B cell (primary cell): ENCODE measurements at regions not wholly inside any gene's neighbourhood (a gene's known extent, or its start where the extent isn't known, plus 50 kb on each side); places are given as distances from the start of the nearest gene placed in this dataset.

Experiments
- ATAC-seq: fragments of 200-7000 bp; cut with Tn5 transposase; one replicate; pipeline ENCODE4 v1.10.0; 2021; ENCODE audit warnings: low read depth, mild to moderate bottlenecking, moderate number of reproducible peaks, moderate library complexity
- CTCF ChIA-PET: fragments of 350-600 bp; sonication (Branson Sonifier 250); formaldehyde crosslinking; loops from one replicate; lab custom pipeline; 2021; ENCODE audit warnings: antibody characterized with exemption, inconsistent platforms; lab: Charles Lee
- POLR2A ChIA-PET: fragments of 350-600 bp; sonication (Branson Sonifier 250); formaldehyde crosslinking; loops from one replicate; lab custom pipeline; 2021; ENCODE audit warnings: antibody characterized with exemption; lab: Charles Lee
- DNase-seq: peaks from one replicate; pipeline ENCODE4 v3.0.0; 2013
- H2AFZ ChIP-seq: 2 replicates; pipeline ENCODE4 v1.6.1; 2012; ENCODE audit warnings: mild to moderate bottlenecking, low read depth, low read length; ENCODE audit not compliant: insufficient read depth, poor library complexity, severe bottlenecking
- H3K27ac ChIP-seq, 2 donors: 1 replicate in 1 of 2; 2 replicates in 1 of 2; pipeline ENCODE4 v1.5.1; 2012 to 2013; ENCODE audit warnings: low read length in 2 of 2, mild to moderate bottlenecking in 2 of 2, moderate library complexity in 1 of 2
- H3K27me3 ChIP-seq, 4 experiments: fragments of 200-600 bp in 1 of 4; sonication (generic) in 1 of 4; replicated peaks in 1 of 4; 1 replicate in 2 of 4; 2 replicates in 2 of 4; pipeline versions ENCODE4 v1.6.1 to v1.7.0; 2013 to 2016; ENCODE audit warnings: low read length in 3 of 4, mild to moderate bottlenecking in 2 of 4, mixed read lengths in 1 of 4, moderate library complexity in 1 of 4; ENCODE audit not compliant: insufficient read depth in 4 of 4, control insufficient read depth in 3 of 4; ENCODE audit errors: control extremely low read depth in 1 of 4
- H3K36me3 ChIP-seq, 2 experiments: replicated peaks in 1 of 2; 1 replicate in 1 of 2; 2 replicates in 1 of 2; pipeline versions ENCODE4 v1.6.1 to v1.7.1; 2013; ENCODE audit warnings: low read length in 1 of 2; ENCODE audit not compliant: insufficient read depth in 2 of 2, control insufficient read depth in 1 of 2; ENCODE audit errors: control extremely low read depth in 1 of 2, extremely low read depth in 1 of 2
- H3K4me1 ChIP-seq, 2 donors: fragments of 200-600 bp in 1 of 2; sonication (generic) in 1 of 2; 1 replicate in 1 of 2; 2 replicates in 1 of 2; pipeline versions ENCODE4 v1.5.1 to v1.6.1; 2013 to 2017; ENCODE audit warnings: low read length in 2 of 2; ENCODE audit not compliant: control insufficient read depth in 2 of 2, insufficient read depth in 2 of 2
- H3K4me2 ChIP-seq: replicated peaks from 2 replicates; pipeline ENCODE3; 2012; ENCODE audit warnings: mild to moderate bottlenecking, low read depth, low read length; ENCODE audit not compliant: poor library complexity, severe bottlenecking
- H3K4me3 ChIP-seq, 5 experiments: fragments of 200-600 bp in 1 of 5; sonication (generic) in 1 of 5; 1 replicate in 3 of 5; 2 replicates in 2 of 5; pipeline versions ENCODE4 v1.5.1 to v1.7.0; 2011 to 2016; ENCODE audit warnings: low read length in 4 of 5, mild to moderate bottlenecking in 4 of 5, low read depth in 2 of 5, control low read depth in 1 of 5, moderate library complexity in 1 of 5; ENCODE audit not compliant: insufficient read depth in 1 of 5; ENCODE audit errors: control extremely low read depth in 1 of 5, extremely low read depth in 1 of 5
- H3K79me2 ChIP-seq: fragments of 200-600 bp; sonication (generic); one replicate; pipeline ENCODE4 v1.6.0; 2016; ENCODE audit warnings: low read length; ENCODE audit not compliant: control insufficient read depth, insufficient read depth
- H3K9ac ChIP-seq: fragments of 200-600 bp; sonication (generic); 2 replicates; pipeline ENCODE4 v1.6.1; 2017; ENCODE audit warnings: mild to moderate bottlenecking, low read length, moderate library complexity
- H3K9me3 ChIP-seq, 3 donors: one replicate each; pipeline versions ENCODE4 v1.6.1 to v1.7.1; 2013; ENCODE audit warnings: low read length in 2 of 3; ENCODE audit not compliant: control insufficient read depth in 2 of 3, insufficient read depth in 1 of 3; ENCODE audit errors: control extremely low read depth in 1 of 3
- H4K20me1 ChIP-seq: 2 replicates; pipeline ENCODE4 v1.6.0; 2012; ENCODE audit warnings: mild to moderate bottlenecking, low read length; ENCODE audit not compliant: insufficient read depth, control insufficient read depth, poor library complexity, severe bottlenecking
- H3K27ac Mint-ChIP-seq: one replicate; pipeline ENCODE4 v1.8.0; 2021; ENCODE audit warnings: mixed read lengths
- H3K27me3 Mint-ChIP-seq: one replicate; pipeline ENCODE4 v1.8.0; 2021; ENCODE audit warnings: mixed read lengths
- H3K4me1 Mint-ChIP-seq: one replicate; pipeline ENCODE4 v1.8.0; 2021; ENCODE audit warnings: mixed read lengths
- H3K4me3 Mint-ChIP-seq: one replicate; pipeline ENCODE4 v1.8.0; 2021; ENCODE audit warnings: mixed read lengths
- H3K9me3 Mint-ChIP-seq: one replicate; pipeline ENCODE4 v1.8.0; 2022; ENCODE audit warnings: mixed read lengths; ENCODE audit not compliant: insufficient read depth
- CTCF ChIP-seq: fragments of 200-600 bp; IDR thresholded peaks from one replicate; pipeline ENCODE4 v1.8.0; 2022; ENCODE audit warnings: antibody characterized with exemption, mild to moderate bottlenecking
- EZH2 ChIP-seq: IDR thresholded peaks from 2 replicates; pipeline ENCODE4 v1.6.1; 2012; ENCODE audit warnings: borderline replicate concordance, low read depth, mild to moderate bottlenecking, moderate library complexity, low read length; ENCODE audit not compliant: insufficient read depth, poor library complexity, severe bottlenecking
- WGBS: methylation state at CpG from one replicate; pipeline ENCODE4 v1.1.5; 2013; ENCODE audit warnings: missing lambda C conversion rate; ENCODE audit not compliant: insufficient coverage; 5-methylcytosine and 5-hydroxymethylcytosine counted together
- intact Hi-C: fragments of 100-400 bp; cut with micrococcal nuclease; formaldehyde crosslinking; loops from one replicate; pipeline ENCODE4 v1.10.0; 2022

GRCh38 chr5:160970605-160971191 is 118.7 kb upstream of the ATP10B start:
- no peaks in the 10 kb centered on the region for H3K36me3 ChIP-seq
- no peak overlapping the region for H3K4me2 ChIP-seq
- DNase-seq (no peak), ATAC-seq (no peak)
- H3K4me1 ChIP-seq = no peaks in the 10 kb centered on the region
- Mint-ChIP-seq H3K27ac (no peak overlapping the region), H3K27me3 (peaks cover 21% of the 10 kb centered on the region), H3K9me3 (no peaks in the 10 kb centered on the region), H3K4me3 (no peak overlapping the region), H3K4me1 (no peaks in the 10 kb centered on the region)
- H3K9ac ChIP-seq = no peak overlapping the region
- no peak overlapping the region for H2AFZ ChIP-seq
- CTCF ChIA-PET = no interaction called here
- intact Hi-C loops = no loop called here
- no peaks in the 10 kb centered on the region for H4K20me1 ChIP-seq
- H3K9me3 ChIP-seq = no peaks in the 10 kb centered on the region
- no peaks in the 10 kb centered on the region for H3K79me2 ChIP-seq
- TF ChIP-seq CTCF (peak; percentile 27), EZH2 (no peak)
- H3K27me3 ChIP-seq = no peaks in the 10 kb centered on the region
- WGBS = no CpG with 5 or more reads among the region's 1 CpG
- H3K4me3 ChIP-seq = no peak overlapping the region
- POLR2A ChIA-PET = no interaction called here
- H3K27ac ChIP-seq = no peak overlapping the region

- Mint-ChIP-seq H3K4me3 (no peak overlapping the region), H3K27me3 (peaks cover 20% of the 10 kb centered on the region), H3K27ac (no peak overlapping the region), H3K9me3 (no peaks in the 10 kb centered on the region), H3K4me1 (no peaks in the 10 kb centered on the region)
- intact Hi-C loops = no loop called here
- ChIA-PET POLR2A (no interaction called here), CTCF (no interaction called here)
- ATAC-seq = no peak
- Histone ChIP-seq H3K9me3 (no peaks in the 10 kb centered on the region), H3K4me3 (no peak overlapping the region), H3K4me2 (no peak overlapping the region), H3K27me3 (no peaks in the 10 kb centered on the region), H3K9ac (no peak overlapping the region), H3K36me3 (no peaks in the 10 kb centered on the region), H3K4me1 (no peaks in the 10 kb centered on the region), H4K20me1 (no peaks in the 10 kb centered on the region), H3K79me2 (no peaks in the 10 kb centered on the region), H3K27ac (no peak overlapping the region), H2AFZ (no peak overlapping the region)
- DNase-seq = no peak
- no peak for TF ChIP-seq CTCF
- TF ChIP-seq EZH2 = no peak
Observed at GRCh38 chr5:160969645-160970044, 117.6 kb upstream of the ATP10B start.
